ACHN (cell line): ENCODE measurements at regions not wholly inside any gene's neighbourhood (a gene's known extent, or its start where the extent isn't known, plus 50 kb on each side); places are given as distances from the start of the nearest gene placed in this dataset.
"Not testable (repeated sequence)": the region's sequence is repeated elsewhere in the genome, so short reads cannot be mapped to it uniquely, and the experiment has no call there.

ENCODE experiments used
- DNase-seq: peaks from one replicate; pipeline ENCODE4 v3.0.0-alpha.2; 2015
- in situ Hi-C: cut with HindIII; loops from 2 replicates; pipeline ENCODE4 v1.10.0; 2017; ENCODE audit warnings: low sequenced_read_pairs, low pct_ligation_motif_present, low pct_unique_long_range_greater_than_20kb

GRCh38 chr5:28808967-28809810 lies 1770.8 kb upstream of the CDH9 start:
- in situ Hi-C loops: no loop called here
- no peak for DNase-seq

GRCh38 chr5:28807195-28807729 lies 1768.9 kb upstream of the CDH9 start:
- in situ Hi-C loops: no loop called here
- DNase-seq: peak; percentile 37

GRCh38 chr5:28799035-28799434 lies 1760.6 kb upstream of the CDH9 start:
- DNase-seq, in situ Hi-C loops: not testable (repeated sequence)

GRCh38 chr5:28788954-28789353 lies 1750.6 kb upstream of the CDH9 start:
- DNase-seq: no peak
- in situ Hi-C loops: no loop called here

GRCh38 chr5:28780083-28780692 lies 1741.8 kb upstream of the CDH9 start:
- DNase-seq: no peak
- in situ Hi-C loops: no loop called here

- in situ Hi-C loops: no loop called here
- peak; percentile 35 for DNase-seq
These were observed 1740.9 kb upstream of the CDH9 start for GRCh38 chr5:28779161-28779754.

- in situ Hi-C loops: no loop called here
These were observed 1731.9 kb upstream of the CDH9 start for GRCh38 chr5:28770307-28770706.

GRCh38 chr5:28766565-28767158 lies 1728.3 kb upstream of the CDH9 start:
- in situ Hi-C loops: no loop called here
- DNase-seq: peak; percentile 66

More at GRCh38 chr5:28770307-28770706, 1731.9 kb upstream of the CDH9 start:
- no peak for DNase-seq

GRCh38 chr5:28751396-28751795 lies 1713.0 kb upstream of the CDH9 start:
- in situ Hi-C loops: no loop called here
- DNase-seq: no peak

- in situ Hi-C loops: no loop called here
- no peak for DNase-seq
These were observed 1711.9 kb upstream of the CDH9 start for GRCh38 chr5:28750251-28750650.

- in situ Hi-C loops: no loop called here
- no peak for DNase-seq
These were observed 1710.1 kb upstream of the CDH9 start for GRCh38 chr5:28748446-28748845.

GRCh38 chr5:28743716-28744110 lies 1705.3 kb upstream of the CDH9 start:
- in situ Hi-C loops: no loop called here
- DNase-seq: no peak

- in situ Hi-C loops: no loop called here
- no peak for DNase-seq
These were observed 1704.8 kb upstream of the CDH9 start for GRCh38 chr5:28743025-28743715.

- no peak for DNase-seq
- in situ Hi-C loops: no loop called here
These were observed 1699.3 kb upstream of the CDH9 start for GRCh38 chr5:28737682-28738081.

GRCh38 chr5:28737222-28737621 lies 1698.8 kb upstream of the CDH9 start:
- DNase-seq: no peak
- in situ Hi-C loops: no loop called here

GRCh38 chr5:28734396-28734795 lies 1696.0 kb upstream of the CDH9 start:
- DNase-seq: no peak
- in situ Hi-C loops: no loop called here

- in situ Hi-C loops: no loop called here
- no peak for DNase-seq
These were observed 1690.7 kb upstream of the CDH9 start for GRCh38 chr5:28729067-28729466.

GRCh38 chr5:28726815-28727214 lies 1688.4 kb upstream of the CDH9 start:
- in situ Hi-C loops: no loop called here

GRCh38 chr5:28725001-28725400 lies 1686.6 kb upstream of the CDH9 start:
- in situ Hi-C loops: no loop called here
- no peak for DNase-seq

More at GRCh38 chr5:28726815-28727214, 1688.4 kb upstream of the CDH9 start:
- DNase-seq: no peak
